ENCODE measurements at regions not wholly inside any gene's neighbourhood (a gene's known extent, or its start where the extent isn't known, plus 50 kb on each side); places are given as distances from the start of the nearest gene placed in this dataset.

GRCh38 chr3:54046641-54047214 is 75.6 kb upstream of the CACNA2D3 start:
- DNase-seq (ENCODE audit: low read depth, low spot score) (peak; percentile 71), FAIRE-seq (no peak)
- H3K79me2 ChIP-seq (ENCODE audit: control insufficient read depth, insufficient read depth, low read length), result no peaks in the 10 kb centered on the region
- H3K27me3 ChIP-seq (ENCODE audit: control insufficient read depth, extremely low read depth, insufficient read depth, low read length), result no peaks in the 10 kb centered on the region
- TF ChIP-seq CTCF (optimal IDR thresholded peaks at IDR 0.05 in 1 of 3, IDR thresholded peaks at IDR 0.05 in 1 of 3, conservative IDR thresholded peaks at IDR 0.05 in 1 of 3; ENCODE audit: extremely low read depth in 1 of 3, insufficient read depth in 2 of 3, low read length in 3 of 3) (no peak), EZH2 (IDR thresholded peaks at IDR 0.05; ENCODE audit: low read length) (no peak)
- H2AFZ ChIP-seq (ENCODE audit: control insufficient read depth, low read length), result no peak overlapping the region
- H3K9ac ChIP-seq (ENCODE audit: control insufficient read depth, extremely low read depth, insufficient read depth, low read length), result no peak overlapping the region
- H3K4me3 ChIP-seq (ENCODE audit: control insufficient read depth in 2 of 3, extremely low read depth in 1 of 3, insufficient read depth in 2 of 3, low read depth in 1 of 3, low read length in 3 of 3), result no peak overlapping the region
- dilution Hi-C loops (cut with MboI; ENCODE audit: extremely low pct_ligation_motif_present, low sequenced_read_pairs), result no loop called here
- no peaks in the 10 kb centered on the region for H4K20me1 ChIP-seq (ENCODE audit: control insufficient read depth, extremely low read depth, insufficient read depth, low read length)
- no peak overlapping the region for H3K4me2 ChIP-seq (ENCODE audit: control insufficient read depth, extremely low read depth, insufficient read depth, low read depth, low read length)
- H3K9me3 ChIP-seq (ENCODE audit: control insufficient read depth, low read depth, low read length), result no peaks in the 10 kb centered on the region
- no peaks in the 10 kb centered on the region for H3K36me3 ChIP-seq (ENCODE audit: control insufficient read depth in 2 of 2, extremely low read depth in 1 of 2, insufficient read depth in 2 of 2, low read length in 2 of 2)
- H3K9me1 ChIP-seq (ENCODE audit: control insufficient read depth, extremely low read depth, insufficient read depth, low read length), result no peaks in the 10 kb centered on the region
- peaks cover 15% of the 10 kb centered on the region for H3K4me1 ChIP-seq (ENCODE audit: control insufficient read depth, extremely low read depth, insufficient read depth, low read length)
- H3K27ac ChIP-seq (ENCODE audit: control insufficient read depth, insufficient read depth, low read length), result no peak overlapping the region

GRCh38 chr3:54045061-54045815 is 77.1 kb upstream of the CACNA2D3 start:
- dilution Hi-C loops (cut with MboI; ENCODE audit: extremely low pct_ligation_motif_present, low sequenced_read_pairs), result no loop called here
- TF ChIP-seq CTCF (optimal IDR thresholded peaks at IDR 0.05 in 1 of 3, IDR thresholded peaks at IDR 0.05 in 1 of 3, conservative IDR thresholded peaks at IDR 0.05 in 1 of 3; ENCODE audit: extremely low read depth in 1 of 3, insufficient read depth in 2 of 3, low read length in 3 of 3) (no peak), EZH2 (IDR thresholded peaks at IDR 0.05; ENCODE audit: low read length) (no peak)
- Histone ChIP-seq H3K27ac (ENCODE audit: control insufficient read depth, insufficient read depth, low read length) (no peak overlapping the region), H3K9me3 (ENCODE audit: control insufficient read depth, low read depth, low read length) (no peaks in the 10 kb centered on the region), H3K4me2 (ENCODE audit: control insufficient read depth, extremely low read depth, insufficient read depth, low read depth, low read length) (no peak overlapping the region), H3K36me3 (ENCODE audit: control insufficient read depth in 2 of 2, extremely low read depth in 1 of 2, insufficient read depth in 2 of 2, low read length in 2 of 2) (no peaks in the 10 kb centered on the region), H4K20me1 (ENCODE audit: control insufficient read depth, extremely low read depth, insufficient read depth, low read length) (no peaks in the 10 kb centered on the region), H3K79me2 (ENCODE audit: control insufficient read depth, insufficient read depth, low read length) (no peaks in the 10 kb centered on the region), H3K4me1 (ENCODE audit: control insufficient read depth, extremely low read depth, insufficient read depth, low read length) (peaks cover 15% of the 10 kb centered on the region), H3K27me3 (ENCODE audit: control insufficient read depth, extremely low read depth, insufficient read depth, low read length) (no peaks in the 10 kb centered on the region), H3K9ac (ENCODE audit: control insufficient read depth, extremely low read depth, insufficient read depth, low read length) (no peak overlapping the region), H3K4me3 (ENCODE audit: control insufficient read depth in 2 of 3, extremely low read depth in 1 of 3, insufficient read depth in 2 of 3, low read depth in 1 of 3, low read length in 3 of 3) (no peak overlapping the region), H2AFZ (ENCODE audit: control insufficient read depth, low read length) (no peak overlapping the region), H3K9me1 (ENCODE audit: control insufficient read depth, extremely low read depth, insufficient read depth, low read length) (no peaks in the 10 kb centered on the region)
- FAIRE-seq (no peak), DNase-seq (ENCODE audit: low read depth, low spot score) (no peak)
